GM18508 (cell line): ENCODE measurements at regions not wholly inside any gene's neighbourhood (a gene's known extent, or its start where the extent isn't known, plus 50 kb on each side); places are given as distances from the start of the nearest gene placed in this dataset.
"Not testable (repeated sequence)": the region's sequence is repeated elsewhere in the genome, so short reads cannot be mapped to it uniquely, and the experiment has no call there.

ENCODE experiments used
- ATAC-seq: cut with Tn5 transposase; IDR thresholded peaks from one replicate; pipeline ENCODE4 v1.9.1; 2021; ENCODE audit warnings: moderate number of reproducible peaks; ENCODE audit not compliant: insufficient read depth, unreplicated experiment

DNA sequence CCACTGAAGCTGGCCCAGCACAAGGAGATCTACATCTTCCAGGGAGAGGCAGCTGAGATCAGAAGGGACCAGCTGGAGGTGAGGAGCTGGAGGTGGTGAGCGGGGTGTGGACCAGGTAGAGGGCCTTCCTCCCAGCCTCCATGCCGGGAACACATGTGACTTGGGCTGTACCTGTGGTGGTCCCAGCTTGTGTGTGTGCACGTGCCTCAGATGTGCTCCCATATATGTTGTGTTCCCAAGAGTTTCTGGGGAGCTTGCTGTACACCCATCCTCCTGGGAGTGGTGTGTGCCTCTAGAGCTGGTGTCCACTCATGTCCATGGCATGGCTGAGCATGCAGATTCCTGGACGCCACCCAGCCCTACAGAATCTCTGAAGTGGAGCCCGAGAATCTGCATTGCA is 183.7 kb upstream of the AKAP13 start:
- ATAC-seq, result not testable (repeated sequence)

DNA sequence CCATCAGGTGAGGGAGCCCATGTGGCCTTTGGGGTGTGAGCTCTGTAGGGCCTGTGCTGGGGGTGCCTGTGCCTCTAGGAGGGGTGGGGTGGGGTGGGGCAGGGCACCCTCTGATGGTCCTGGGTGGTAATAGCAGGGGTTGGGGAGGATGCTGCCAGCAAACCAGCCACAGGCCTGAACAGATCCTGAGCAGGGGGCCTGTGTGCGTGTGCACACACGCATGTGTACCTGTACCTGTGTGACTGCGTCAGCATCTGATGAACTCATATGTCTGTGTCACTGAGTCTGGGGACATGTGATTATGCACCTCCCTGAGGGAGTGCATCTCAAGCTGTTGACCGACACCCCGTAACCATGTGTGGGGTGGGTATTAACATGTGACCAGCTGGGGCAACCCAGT is 182.8 kb upstream of the AKAP13 start:
- ATAC-seq, result not testable (repeated sequence)

DNA sequence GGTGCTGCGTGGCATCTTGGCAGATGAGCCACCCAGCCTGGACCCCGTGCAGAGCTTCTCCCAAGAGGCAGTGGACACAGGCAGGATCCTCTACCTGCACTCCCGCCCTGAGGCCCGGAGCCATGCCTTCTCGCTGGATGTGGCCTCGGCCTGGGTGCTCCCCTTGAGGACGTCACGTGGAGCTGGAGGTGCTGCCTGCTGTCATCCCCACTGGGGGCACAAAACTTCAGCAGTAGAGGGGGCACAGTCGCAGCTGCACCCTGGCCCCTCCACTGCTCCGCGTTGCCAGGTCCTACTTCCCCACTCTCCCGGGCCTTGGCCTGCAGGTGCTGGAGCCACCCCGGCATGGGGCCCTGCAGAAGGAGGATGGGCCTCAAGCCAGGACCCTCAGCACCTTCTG is 182.0 kb upstream of the AKAP13 start:
- ATAC-seq, result not testable (repeated sequence)

DNA sequence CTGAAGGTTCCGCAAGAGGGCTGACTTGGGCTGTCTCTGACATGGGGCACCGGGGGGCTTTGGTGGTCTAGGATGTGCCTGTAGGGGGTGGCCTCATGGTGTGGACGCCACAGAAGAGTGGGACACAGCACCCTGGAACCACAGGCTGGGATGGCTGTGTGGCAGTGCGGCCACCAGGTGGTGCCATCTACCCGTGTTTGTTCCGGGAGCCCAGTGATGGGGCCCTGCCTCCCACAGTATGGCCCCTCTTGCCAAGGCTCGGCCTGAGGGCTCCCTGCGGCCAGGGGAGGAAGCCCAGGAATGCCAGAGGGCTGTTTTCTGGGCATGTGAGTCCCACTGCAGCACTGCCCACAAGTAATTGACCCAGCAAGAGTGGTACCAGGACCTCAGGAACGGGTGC is 180.2 kb upstream of the AKAP13 start:
- not testable (repeated sequence) for ATAC-seq

DNA sequence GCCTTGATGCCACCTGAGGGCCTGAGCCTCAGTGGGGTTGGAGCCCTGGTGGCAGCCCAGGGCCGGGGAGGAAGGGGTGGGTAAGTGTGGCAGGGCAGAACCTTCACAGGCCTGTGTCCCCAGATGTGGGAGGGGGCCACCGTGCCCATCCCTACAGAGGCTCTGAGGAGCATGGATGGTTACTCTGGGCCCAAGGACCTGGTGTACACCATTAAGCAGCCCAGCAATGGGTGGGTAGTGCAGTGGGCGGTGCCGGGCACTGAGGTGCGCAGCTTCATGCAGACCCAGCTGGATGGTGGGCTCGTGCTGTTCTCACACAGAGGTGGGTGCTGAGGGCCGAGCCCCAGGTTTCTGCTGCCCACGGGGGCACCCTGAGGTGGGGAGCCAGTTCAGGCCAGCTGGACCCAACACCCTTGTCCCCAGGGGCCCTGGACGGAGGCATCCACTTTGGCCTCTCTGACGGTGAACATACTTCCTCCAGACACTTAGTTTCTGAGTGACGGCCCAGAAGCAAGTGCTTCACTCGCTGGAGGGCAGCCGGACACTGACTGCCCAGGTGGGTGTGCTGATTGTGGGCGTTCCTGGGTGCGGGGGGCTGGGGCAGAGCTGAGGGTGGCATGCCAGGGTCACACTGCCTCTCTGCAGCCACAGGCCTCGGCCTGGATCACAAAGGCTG is 179.1 kb upstream of the AKAP13 start:
- ATAC-seq, result not testable (repeated sequence)

DNA sequence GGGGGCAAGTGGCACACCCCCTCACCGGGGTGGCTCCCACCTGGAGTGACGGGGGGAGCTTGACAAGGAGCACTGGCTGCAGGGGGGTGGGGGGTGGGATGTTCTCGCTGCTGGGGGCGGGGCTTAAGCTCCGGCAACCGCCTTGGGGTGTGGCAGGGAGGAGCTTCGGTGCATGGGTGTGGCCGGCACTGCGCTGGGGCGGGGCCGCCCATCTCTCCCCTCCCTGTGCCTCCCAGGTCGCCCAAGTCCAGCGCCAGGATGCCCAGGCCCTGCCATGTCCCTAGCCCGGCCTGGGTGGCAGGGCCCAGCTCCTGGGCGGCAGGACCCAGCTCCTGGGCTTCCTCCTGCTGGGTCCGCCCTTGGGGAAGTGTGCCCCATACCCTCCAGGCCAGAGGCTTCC is 175.9 kb upstream of the AKAP13 start:
- not testable (repeated sequence) for ATAC-seq

DNA sequence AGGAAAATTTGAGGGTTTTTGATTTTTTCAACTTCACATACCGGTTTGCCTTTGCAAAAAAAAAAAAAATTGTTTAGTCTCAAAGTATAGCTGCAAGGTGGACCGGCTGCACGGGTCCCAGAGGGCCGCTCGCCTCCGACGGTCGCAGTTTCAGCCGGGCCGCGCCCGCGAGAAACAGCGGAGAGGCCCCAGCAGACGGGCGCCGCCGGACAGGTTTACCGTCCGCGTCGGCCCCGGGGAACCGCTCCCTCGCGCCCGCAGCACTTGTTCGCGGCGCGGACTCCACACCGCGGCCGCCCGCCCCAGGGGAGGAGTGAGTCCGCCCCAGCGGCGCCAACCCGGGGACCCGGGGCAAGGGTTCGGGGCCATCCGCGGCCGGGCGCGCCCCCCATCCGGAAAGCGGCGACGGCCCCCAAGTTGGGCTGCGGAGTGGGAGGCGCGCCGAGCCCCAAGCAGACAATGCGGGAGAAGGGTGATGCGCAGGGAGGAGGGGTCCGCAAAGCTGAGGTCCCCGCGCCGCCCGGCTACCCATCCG is 146.5 kb upstream of the AKAP13 start:
- not testable (repeated sequence) for ATAC-seq

DNA sequence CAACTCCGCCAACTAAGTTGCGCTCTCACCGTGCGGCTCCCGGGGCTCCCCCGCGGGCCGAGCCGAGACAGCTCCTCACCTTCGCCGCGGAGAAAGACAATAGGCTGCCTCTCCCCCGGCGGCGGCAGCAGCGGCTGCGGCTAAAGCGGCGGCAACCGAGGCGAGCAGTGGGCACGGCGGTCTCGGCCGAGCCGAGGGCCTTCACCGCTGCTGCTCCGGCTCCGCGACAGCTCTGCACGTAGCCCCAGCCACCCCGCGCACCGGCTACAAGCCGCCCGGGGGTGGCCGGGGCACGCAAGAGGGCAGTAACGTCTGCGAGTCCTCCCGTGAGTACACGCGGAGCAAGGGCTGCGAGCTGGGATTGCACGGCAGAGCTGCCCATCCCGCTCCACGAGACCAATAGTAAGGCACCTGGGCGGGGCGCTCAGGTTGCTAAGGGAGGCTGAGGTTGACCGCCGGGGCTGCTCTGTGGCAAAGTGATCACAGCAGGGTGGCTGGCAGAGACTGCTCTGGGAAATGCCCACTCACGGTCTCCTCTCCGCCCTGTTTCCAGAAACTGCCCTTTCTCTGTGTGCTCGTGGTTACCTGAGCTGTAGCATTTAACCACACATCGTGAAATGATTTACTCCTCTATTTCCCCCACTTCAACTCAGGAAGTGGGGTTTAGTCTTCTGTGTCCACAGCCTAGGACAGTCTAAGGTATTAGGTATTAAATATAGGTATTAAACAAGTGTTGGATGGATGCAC is 145.8 kb upstream of the AKAP13 start:
- not testable (repeated sequence) for ATAC-seq

DNA sequence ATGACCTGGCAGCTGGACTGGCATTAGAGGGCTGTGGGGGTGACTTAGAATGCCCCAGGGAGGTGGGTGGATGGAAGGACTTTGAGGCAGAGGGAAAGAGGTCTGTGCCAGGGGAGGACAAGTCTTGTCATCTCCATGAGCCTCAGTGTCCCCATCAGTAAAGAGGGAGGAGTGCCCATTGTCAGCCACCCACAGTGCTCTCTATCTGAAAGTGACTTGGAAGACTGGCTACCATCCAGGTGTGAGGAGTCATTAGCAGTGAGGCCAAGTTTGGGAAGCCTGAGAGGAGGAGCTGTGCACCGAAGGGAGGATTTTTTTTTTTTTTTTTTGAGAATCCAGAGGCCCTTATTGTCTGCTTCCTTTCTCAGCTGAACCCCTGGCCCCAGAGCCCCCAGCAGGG is 136.3 kb upstream of the AKAP13 start:
- ATAC-seq, result not testable (repeated sequence)

DNA sequence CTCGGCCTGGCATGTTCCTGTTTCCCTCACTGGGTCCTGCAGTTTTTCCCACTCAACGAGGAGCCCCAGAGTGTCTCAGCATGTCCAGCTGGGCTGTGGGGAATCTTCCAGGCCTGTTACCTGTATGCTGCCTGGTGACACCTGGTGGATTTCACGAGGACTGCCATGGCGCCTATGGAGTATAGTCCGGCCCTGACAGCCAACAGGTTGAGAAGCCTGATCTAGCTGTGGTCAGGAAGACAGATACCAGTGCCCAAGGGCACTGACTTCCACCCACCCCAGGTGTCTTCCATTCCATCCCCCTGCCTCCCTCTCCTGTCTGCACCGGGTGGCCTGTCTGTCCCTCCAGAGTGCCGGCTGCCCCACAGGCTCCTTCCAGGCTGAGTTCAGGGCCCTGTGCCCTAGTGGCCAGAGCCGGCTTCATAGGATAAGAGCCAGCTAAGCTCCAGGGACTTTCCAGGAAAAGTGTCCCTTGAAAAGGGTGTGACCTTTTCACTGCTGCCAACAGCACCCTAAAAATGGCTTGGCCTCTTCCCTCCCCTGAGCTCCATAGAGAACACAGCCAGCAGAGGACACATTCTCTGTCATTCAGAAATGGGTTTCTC is 129.4 kb upstream of the AKAP13 start:
- ATAC-seq, result not testable (repeated sequence)

DNA sequence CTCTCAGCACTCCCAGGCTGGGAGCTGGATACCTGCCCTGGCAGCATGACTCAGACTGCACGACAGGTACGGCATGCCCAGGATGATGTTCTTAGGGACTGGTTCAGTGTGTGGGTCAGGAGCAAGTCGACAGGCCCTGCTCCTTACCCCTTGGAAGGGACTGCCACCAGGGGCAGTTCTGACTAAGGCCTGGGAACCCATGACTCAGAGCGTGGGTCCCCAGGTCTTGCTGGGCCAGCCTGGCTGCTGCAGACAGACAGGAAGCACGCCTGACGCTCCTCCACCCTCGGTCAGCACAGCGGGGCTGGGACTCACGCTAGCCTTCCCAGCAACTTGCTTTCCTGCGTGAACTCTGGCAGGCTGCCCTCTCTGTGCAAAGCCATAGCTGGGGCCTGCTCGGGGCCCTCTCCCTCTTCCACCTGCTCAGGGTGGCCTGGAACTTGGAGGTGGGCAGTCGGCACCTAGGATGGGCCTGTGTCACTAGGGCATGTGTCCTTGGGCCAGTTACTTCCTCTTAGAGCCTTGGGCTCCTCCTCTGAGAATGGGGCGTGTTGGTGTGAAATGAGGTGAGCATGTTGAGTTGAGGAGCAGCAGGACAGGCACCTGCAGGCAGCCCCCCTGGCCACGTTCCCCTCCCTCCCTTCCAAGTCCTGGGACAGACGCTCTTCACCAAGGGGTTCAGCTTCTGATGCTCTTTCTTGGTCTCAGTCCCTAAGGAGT is 127.0 kb upstream of the AKAP13 start:
- peak; percentile 64 for ATAC-seq

DNA sequence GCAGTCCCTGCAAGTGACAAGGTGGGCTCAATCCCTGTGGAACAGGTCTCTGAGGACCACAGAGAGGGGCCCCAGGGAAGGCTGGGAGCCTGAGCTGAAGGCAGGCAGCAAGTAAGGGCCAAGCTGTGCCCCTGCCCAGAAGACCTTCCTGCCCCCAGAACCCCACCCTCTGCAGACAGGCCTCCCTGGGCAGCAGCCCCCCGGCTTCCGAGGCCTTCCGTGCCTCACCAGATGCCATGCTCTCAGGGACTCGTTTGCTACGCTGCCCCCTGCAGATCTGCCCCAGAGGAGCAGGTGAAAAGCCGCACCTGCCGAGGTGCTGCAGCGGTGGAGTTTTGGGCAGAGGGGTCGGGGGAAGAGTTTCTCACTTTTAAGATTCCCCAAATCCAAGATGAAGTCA is 125.4 kb upstream of the AKAP13 start:
- not testable (repeated sequence) for ATAC-seq

DNA sequence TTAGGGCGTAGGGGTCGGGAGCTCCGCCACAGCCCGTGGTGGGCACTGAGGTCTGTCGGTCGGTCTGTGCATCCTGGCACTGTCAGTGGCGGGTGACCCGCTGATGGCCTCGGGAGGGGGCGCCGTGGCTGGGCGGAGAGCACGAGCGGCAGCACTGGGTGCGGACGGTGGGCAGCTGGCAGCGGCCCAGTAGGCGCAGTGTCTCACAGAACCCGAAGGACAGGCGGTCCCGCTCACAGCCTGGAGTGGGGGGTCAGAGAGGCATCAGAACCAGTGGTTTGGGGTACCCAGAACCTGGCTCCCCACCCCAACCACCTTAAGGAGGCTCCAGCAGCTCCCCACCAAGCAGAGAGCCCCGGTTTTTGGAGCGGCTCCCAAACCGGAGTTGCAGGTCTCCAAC is 124.9 kb upstream of the AKAP13 start:
- ATAC-seq, result not testable (repeated sequence)

DNA sequence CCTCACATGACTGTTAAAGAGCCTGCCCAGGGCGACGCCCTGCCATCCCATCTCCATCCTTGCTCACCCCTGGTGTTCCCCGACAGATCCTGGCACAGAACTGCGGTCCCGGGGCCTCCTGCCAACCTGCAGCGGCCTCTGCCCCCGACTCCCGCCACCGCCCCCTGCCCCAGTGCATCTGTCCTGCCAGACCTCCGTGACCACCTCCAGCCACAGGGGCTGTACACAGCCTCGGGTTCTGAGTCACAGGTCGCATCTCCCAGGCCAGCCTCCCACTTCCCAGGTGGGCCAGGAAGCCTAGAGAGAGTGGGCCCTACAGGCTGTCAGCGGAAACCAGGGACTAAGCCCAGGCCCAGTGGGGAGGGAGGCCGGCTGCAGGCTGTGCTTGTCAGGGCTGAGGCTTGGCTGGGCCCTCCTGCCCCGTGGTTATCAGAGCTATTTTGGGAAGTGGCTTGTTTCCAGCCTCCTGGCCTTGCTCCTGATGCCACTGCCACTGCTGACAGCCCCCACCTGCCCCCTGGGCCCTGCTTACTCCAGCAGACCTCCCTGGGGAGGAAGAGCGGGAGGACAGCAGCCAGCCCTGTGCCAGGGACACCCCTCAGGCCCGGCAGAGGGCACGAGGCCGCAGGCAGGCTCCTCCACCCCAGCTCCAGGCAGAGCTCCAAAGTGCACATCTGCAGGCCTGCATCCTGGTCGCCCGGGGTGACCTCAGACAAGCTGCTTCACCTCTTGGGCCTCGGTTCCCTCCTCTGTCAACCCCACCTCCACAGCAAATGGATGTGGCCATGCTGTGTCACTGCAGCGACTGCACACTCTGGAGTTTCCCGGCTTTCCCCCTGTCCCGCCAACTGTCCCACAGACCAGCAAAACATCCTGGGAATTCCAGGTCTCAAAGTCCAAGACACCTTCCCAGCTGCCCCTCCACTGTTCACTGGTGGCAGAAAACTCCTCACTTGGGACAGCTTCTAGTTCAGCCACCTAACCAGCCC is 124.1 kb upstream of the AKAP13 start:
- not testable (repeated sequence) for ATAC-seq

DNA sequence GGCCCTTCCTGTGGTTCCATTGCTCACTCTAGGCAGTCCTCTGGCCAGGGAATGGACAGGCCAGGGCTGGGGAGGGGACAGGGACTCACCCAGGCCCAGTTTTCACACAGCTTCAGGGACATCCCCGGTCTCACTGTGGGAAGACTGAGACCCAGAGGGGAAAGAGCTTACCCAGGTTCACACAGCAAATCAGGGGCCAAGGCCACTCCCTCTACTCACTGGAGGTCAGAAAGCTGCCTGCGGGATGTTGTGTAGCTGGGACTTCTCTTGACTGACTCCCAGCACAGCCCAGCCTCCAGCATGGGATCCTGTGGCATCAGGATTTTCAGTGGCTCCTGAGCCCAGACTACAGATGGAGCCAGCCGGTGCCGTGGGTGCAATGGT is 122.3 kb upstream of the AKAP13 start:
- ATAC-seq, result not testable (repeated sequence)

DNA sequence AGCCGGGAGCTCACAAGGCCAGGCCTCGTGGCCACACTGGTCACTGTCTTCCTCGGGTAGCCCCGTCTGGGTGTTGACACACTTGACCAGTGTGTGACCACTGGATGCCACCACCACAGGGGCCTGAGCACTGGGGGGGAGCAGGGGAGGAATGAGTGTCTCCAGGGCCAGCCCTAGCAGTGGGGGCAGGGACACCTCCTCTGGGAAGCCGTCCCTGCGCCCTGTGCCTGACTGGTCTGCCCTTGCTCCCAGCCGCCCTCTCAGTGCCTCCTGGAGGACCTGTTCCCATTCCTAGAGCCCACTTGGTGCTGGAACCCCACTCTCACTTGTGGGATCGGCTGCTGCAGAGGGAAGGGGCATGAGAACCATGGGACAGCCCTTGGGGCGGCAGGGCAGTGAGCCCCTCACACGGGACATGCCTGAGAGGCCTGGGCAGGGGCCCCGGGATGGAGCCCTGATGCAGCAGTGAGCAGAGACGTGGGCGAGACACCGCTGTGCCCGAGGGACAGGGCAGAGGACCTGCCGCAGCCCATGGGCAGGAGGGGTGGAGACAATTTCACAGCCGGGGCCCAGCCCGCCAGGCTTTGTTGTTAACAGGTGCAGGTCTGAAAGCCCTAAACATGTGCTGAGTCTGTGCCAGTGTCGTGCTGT is 121.7 kb upstream of the AKAP13 start:
- ATAC-seq, result not testable (repeated sequence)

DNA sequence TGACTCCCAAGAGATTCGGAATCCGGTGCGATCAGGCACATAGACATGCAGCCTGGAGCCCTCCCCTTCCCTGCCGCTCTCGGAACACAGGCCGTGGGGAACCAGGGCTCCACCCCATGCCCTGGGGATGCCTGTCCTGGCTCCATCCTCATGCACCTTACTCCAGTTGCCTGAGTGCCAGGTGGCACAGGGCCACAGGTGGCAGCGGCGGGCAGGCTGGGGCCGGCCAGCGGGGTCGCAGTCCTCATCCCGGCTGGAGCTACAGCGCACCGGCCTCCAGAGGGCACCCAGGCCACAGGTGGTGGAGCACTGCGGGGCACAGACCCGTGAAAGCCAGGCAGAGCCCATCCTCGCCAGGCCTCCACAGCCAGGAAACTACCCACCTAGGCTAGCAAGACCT is 119.9 kb upstream of the AKAP13 start:
- not testable (repeated sequence) for ATAC-seq

DNA sequence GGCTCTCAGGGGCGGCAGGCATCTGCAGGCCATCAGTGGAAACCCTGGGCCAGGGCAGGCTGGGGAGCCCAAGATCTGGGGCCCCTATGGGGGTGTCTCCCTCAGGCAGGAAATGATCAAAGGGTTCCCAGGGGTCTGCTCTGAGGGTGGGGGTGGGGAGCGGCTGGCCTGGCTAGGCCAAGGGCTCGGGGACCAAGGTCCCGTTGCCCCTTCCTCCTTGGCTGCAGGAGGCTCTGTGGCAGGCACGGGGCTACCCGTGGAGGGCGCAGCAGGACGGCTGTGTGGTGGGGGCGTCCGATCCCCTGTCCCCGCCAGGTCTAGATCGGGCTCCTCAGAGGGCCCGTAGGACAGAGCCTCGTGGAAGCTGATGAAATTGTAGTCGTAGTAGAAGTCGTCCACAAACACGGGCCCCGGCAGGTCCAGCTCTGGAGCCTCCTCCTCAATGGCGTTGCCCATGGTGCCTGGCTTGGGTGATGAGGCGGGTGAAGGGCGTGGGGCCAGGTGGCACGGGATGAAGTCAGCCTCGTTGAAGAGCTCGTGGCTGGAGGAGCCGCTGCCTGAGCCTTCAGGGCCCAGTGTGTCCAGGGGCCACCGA is 117.8 kb upstream of the AKAP13 start:
- ATAC-seq, result not testable (repeated sequence)
